Urinary bladder (tissue), 3 donors: ENCODE measurements at regions not wholly inside any gene's neighbourhood (a gene's known extent, or its start where the extent isn't known, plus 50 kb on each side); places are given as distances from the start of the nearest gene placed in this dataset.

Experiments
- DNase-seq: peaks from one replicate; pipeline ENCODE4 v3.0.0-alpha.2; 2015; ENCODE audit errors: extremely low spot score
- H3K27ac ChIP-seq: one replicate; pipeline ENCODE4 v1.5.1; 2013; ENCODE audit warnings: low read depth, mild to moderate bottlenecking, moderate library complexity
- H3K36me3 ChIP-seq: one replicate; pipeline ENCODE4 v1.6.1; 2013; ENCODE audit warnings: mild to moderate bottlenecking, moderate library complexity; ENCODE audit not compliant: insufficient read depth
- H3K4me1 ChIP-seq: one replicate; pipeline ENCODE4 v1.6.1; 2013; ENCODE audit warnings: mild to moderate bottlenecking, moderate library complexity; ENCODE audit not compliant: insufficient read depth
- H3K4me3 ChIP-seq: one replicate; pipeline ENCODE4 v1.5.1; 2013; ENCODE audit warnings: low read depth, low read length
- WGBS: extraction: QIAGEN DNeasy Blood & Tissue Kit; methylation state at CpG from one replicate; pipeline ENCODE4 v1.1.7; 2013; 5-methylcytosine and 5-hydroxymethylcytosine counted together
- donor health status: healthy with polysubstance abuse.
- donor health status: healthy.

- WGBS, result 98% methylated on average over 3 of the region's 3 CpGs
- Histone ChIP-seq H3K4me3 (no peak overlapping the region), H3K4me1 (no peaks in the 10 kb centered on the region), H3K36me3 (no peaks in the 10 kb centered on the region), H3K27ac (no peak overlapping the region)
- no peak for DNase-seq
Observed at GRCh38 chr21:27735699-27736098, 768.8 kb upstream of the ADAMTS5 start.

DNA sequence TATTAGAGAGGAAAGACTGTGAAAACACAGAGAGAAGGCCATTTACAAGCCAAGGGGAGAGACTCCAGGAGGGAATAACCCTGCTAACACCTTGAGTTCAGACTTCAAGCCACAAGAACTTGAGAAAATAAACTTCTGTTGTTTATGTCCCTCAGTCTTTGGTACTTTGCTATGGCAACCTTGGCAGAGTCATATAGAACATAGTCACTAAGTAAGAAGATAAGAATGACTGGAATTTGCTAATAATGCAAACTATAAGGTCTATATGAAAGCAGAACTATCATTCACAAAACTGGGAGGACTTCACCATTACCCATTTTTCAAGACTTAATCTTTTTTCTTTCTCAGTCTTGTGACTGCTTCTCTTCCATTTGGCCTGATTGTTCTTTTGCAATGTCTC lies 767.3 kb upstream of the ADAMTS5 start:
- no peaks in the 10 kb centered on the region for H3K36me3 ChIP-seq
- no peak overlapping the region for H3K27ac ChIP-seq
- no peaks in the 10 kb centered on the region for H3K4me1 ChIP-seq
- H3K4me3 ChIP-seq, result no peak overlapping the region
- no peak for DNase-seq

DNA sequence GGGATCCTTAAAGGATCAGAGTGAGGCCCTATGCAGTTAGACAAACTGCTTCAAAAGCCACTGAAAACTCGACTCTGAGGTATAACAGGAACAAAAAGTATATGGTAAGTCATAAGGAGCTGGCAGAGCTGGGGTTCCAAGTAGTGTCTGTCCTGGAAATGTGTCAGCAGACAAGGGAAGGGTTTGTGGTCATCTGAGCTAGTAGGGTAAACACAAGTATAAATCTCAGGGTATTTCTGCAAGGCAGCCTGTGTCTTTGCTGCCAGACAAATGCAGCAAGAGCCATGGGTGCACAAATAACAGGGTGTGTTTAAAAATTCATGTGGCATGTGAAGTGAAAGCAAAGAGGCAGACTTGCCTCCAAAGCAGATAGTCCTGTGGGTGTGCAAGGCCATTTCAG lies 759.0 kb upstream of the ADAMTS5 start:
- Histone ChIP-seq H3K27ac (no peak overlapping the region), H3K4me3 (no peak overlapping the region), H3K4me1 (no peaks in the 10 kb centered on the region), H3K36me3 (no peaks in the 10 kb centered on the region)
- DNase-seq, result no peak
- WGBS, result 63% methylated on average over 1 of the region's 1 CpG

GRCh38 chr21:27722095-27722494 lies 755.2 kb upstream of the ADAMTS5 start:
- Histone ChIP-seq H3K36me3 (no peaks in the 10 kb centered on the region), H3K4me3 (no peak overlapping the region), H3K4me1 (no peaks in the 10 kb centered on the region), H3K27ac (no peak overlapping the region)
- DNase-seq, result no peak

GRCh38 chr21:27721675-27722074 lies 754.8 kb upstream of the ADAMTS5 start:
- DNase-seq, result no peak
- no peak overlapping the region for H3K4me3 ChIP-seq
- H3K36me3 ChIP-seq, result no peaks in the 10 kb centered on the region
- 29% methylated on average over 2 of the region's 2 CpGs for WGBS
- H3K4me1 ChIP-seq, result no peaks in the 10 kb centered on the region
- no peak overlapping the region for H3K27ac ChIP-seq

DNA sequence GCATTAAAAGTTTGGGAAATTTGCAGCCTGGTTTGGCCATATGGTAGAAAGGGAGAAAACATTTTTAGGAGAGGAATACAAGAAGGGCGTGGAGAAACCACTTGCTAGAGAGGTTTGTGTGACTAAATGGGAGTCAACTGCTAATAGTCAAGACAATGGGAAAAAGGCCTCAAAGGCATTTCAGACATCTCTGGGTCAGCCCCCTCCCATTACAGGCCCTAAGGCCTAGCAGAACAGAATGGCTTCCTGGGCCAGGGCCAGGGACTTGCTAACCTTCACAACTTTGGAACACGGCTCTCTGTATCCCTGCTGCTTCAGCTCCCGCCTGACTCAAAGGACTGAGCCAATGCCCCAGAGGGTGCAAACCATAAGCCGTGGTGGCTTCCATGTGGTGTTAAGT lies 752.3 kb upstream of the ADAMTS5 start:
- Histone ChIP-seq H3K27ac (no peak overlapping the region), H3K4me3 (no peak overlapping the region), H3K36me3 (no peaks in the 10 kb centered on the region), H3K4me1 (no peaks in the 10 kb centered on the region)
- WGBS, result 97% methylated on average over 4 of the region's 4 CpGs
- DNase-seq, result no peak

DNA sequence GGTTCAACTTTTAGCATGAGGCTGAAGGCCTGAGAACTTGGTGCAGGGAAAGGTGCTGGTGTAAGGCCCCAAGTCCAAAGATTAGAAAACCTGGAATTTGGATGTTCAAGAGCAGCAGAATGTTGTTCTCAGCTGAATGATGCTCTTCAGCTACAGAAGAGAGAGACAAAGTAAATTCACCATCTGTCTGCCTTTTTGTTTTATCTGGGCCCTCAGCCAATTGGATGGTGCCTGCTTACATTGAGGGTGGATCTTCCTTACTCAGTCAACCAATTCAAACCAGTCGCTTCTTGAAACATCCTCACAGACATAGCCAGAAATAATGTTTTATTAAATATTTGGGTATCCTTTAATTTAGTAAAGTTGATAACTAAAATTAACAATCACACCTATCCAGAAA lies 748.2 kb upstream of the ADAMTS5 start:
- 75% methylated on average over 1 of the region's 1 CpG for WGBS
- Histone ChIP-seq H3K4me3 (no peak overlapping the region), H3K4me1 (no peaks in the 10 kb centered on the region), H3K27ac (no peak overlapping the region), H3K36me3 (no peaks in the 10 kb centered on the region)
- no peak for DNase-seq

DNA sequence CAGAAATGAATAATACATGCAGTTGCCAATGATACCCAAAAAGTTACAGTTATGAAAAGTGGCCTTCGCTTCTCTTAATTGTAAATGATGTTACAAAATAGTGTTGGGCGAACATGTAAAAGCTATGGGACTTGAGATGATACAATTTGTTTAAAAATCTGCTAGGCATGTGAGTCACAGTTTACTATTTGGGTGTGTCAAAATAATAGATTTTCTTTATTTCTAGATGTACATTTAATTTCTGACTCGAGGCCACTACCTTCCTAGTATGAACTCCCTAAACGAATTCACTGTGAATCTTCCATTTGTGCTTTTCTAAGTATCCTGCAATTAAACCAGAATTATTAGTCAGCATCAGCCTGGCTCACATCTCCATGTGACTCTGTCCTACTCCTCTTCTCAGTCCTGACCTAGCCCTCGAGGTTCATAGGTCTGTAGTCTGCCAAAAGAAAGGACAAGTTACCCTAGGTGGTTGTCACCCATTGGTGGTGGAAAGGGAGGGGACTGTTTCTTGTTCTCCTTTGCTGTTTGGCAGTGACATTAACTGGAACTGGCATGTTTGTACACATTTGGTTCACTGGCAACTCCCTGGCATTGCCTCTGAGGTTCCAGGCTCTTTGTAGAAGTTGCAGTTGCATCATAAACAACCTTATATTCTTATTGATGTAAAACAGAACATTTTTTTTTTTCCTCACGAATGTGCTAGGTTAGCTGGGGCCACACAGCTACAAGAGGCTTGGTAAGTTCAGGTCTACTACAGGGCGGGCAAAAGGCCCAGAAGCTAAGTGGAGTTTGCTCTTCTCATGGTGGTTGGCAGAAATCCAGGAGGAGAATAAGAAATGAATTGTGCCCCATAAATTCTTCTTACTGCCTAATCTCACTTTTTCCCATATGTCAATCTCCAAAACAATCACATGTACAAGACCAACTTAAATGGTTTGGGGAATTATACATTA lies 746.5 kb upstream of the ADAMTS5 start:
- 83% methylated on average over 7 of the region's 7 CpGs for WGBS
- no peak overlapping the region for H3K4me3 ChIP-seq
- H3K4me1 ChIP-seq, result no peaks in the 10 kb centered on the region
- H3K36me3 ChIP-seq, result no peaks in the 10 kb centered on the region
- H3K27ac ChIP-seq, result no peak overlapping the region
- DNase-seq, result no peak

GRCh38 chr21:27704567-27705166 lies 737.8 kb upstream of the ADAMTS5 start:
- H3K27ac ChIP-seq, result no peak overlapping the region
- WGBS, result 72% methylated on average over 8 of the region's 8 CpGs
- no peaks in the 10 kb centered on the region for H3K36me3 ChIP-seq
- no peak for DNase-seq
- H3K4me1 ChIP-seq, result no peaks in the 10 kb centered on the region
- H3K4me3 ChIP-seq, result no peak overlapping the region

GRCh38 chr21:27703791-27704190 lies 736.9 kb upstream of the ADAMTS5 start:
- H3K36me3 ChIP-seq, result no peaks in the 10 kb centered on the region
- no peak overlapping the region for H3K27ac ChIP-seq
- no peak for DNase-seq
- H3K4me1 ChIP-seq, result no peaks in the 10 kb centered on the region
- WGBS, result 62% methylated on average over 4 of the region's 4 CpGs
- H3K4me3 ChIP-seq, result no peak overlapping the region

DNA sequence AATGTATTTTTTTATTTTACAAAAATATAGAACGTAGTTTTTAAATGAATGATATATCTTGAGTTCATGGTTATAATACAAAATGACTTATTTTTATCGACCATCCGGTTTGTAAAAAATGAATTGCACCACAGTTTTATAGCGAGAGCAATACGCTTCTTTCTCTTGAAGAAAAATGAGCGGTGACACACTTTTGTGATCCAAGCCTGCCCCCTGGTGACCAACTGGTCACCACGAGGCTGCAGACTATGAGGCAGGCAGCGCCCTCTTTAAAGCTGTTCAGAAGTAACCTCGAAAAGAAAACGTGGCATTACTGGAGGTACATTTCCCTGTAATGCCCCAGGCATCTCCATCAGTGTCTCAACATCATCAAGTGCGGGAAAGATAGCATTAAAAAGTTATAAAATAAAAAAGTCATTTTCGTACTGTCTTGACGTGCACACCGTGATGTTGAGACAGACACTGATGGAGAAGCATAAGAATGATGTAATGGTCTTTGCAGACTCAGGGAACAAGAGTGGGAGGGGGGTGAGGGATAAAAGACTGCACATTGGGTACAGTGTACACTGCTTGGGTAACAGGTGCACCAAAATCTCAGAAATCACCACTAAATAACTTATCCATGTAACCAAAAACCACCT lies 734.2 kb upstream of the ADAMTS5 start:
- whole genome bisulfite sequencing, result 19% methylated on average over 14 of the region's 14 CpGs

DNA sequence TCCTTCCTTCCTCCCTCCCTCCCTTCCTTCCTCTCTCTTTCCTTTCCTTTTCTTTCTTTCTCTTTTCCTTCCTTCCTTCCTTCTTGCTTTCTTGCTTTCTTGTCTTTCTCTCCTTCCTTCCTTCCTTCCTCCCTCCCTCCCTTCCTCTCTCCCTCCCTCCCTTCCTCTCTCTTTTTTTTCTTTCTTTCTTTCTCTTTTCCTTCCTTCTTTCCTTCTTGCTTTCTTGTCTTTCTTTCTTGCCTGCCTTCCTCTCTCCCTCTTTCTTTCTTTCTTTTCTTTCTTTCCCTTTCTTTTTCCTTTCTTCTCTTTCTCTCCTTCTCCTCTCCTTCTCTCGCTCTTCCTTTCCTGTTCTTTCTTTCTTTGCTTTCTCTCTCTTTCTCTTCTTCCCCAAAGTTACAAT lies 728.4 kb upstream of the ADAMTS5 start:
- H3K36me3 ChIP-seq, result no peaks in the 10 kb centered on the region
- WGBS, result 92% methylated on average over 1 of the region's 1 CpG
- no peak overlapping the region for H3K4me3 ChIP-seq
- no peak for DNase-seq
- no peak overlapping the region for H3K27ac ChIP-seq
- H3K4me1 ChIP-seq, result no peaks in the 10 kb centered on the region

More for the DNA sequence above, 734.2 kb upstream of the ADAMTS5 start:
- no peaks in the 10 kb centered on the region for H3K36me3 ChIP-seq
- H3K4me1 ChIP-seq, result no peaks in the 10 kb centered on the region
- peak; percentile 77 for DNase-seq
- no peak overlapping the region for H3K4me3 ChIP-seq
- H3K27ac ChIP-seq, result no peak overlapping the region

DNA sequence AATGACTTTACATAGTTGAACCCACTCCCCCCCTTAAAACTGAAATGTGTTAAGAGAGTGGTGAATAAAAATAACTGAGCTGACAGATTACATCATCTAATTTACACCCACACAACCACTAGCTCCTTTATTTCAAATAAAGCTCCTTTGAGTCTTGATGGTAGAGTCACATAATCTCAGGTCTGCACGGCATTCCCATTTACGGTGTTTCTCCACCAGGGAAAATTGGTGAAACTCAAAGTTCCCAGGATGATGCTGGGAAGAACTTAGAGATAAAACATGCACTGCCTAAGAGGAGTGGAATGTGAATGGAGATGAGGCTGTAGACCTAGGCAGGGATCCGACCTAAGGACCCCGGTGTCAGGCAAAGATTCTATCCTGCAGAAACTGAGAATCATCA lies 727.8 kb upstream of the ADAMTS5 start:
- H3K27ac ChIP-seq, result no peak overlapping the region
- no peak overlapping the region for H3K4me3 ChIP-seq
- DNase-seq, result no peak
- 82% methylated on average over 4 of the region's 4 CpGs for WGBS
- H3K4me1 ChIP-seq, result no peaks in the 10 kb centered on the region
- H3K36me3 ChIP-seq, result no peaks in the 10 kb centered on the region

- WGBS, result 86% methylated on average over 6 of the region's 6 CpGs
- Histone ChIP-seq H3K36me3 (no peaks in the 10 kb centered on the region), H3K4me1 (no peaks in the 10 kb centered on the region), H3K27ac (no peak overlapping the region), H3K4me3 (no peak overlapping the region)
- peak; percentile 37 for DNase-seq
Observed at GRCh38 chr21:27693376-27693775, 726.5 kb upstream of the ADAMTS5 start.
